Renal cortex interstitium (tissue), 11 donors: ENCODE measurements at regions not wholly inside any gene's neighbourhood (a gene's known extent, or its start where the extent isn't known, plus 50 kb on each side); places are given as distances from the start of the nearest gene placed in this dataset.
"Not testable (repeated sequence)": the region's sequence is repeated elsewhere in the genome, so short reads cannot be mapped to it uniquely, and the experiment has no call there.

Experiments
- DNase-seq, 11 donors: peaks; one replicate each; pipeline ENCODE4 v3.0.0-alpha.2; 2013; ENCODE audit warnings: low read depth in 9 of 11, low spot score in 4 of 11; ENCODE audit errors: extremely low read depth in 1 of 11

GRCh38 chrX:980587-981235, 231.7 kb downstream of the CRLF2 start:
- DNase-seq: no peak

GRCh38 chrX:979127-979526, 233.3 kb downstream of the CRLF2 start:
- not testable (repeated sequence) for DNase-seq

GRCh38 chrX:973010-973632, 239.3 kb downstream of the CRLF2 start:
- no peak for DNase-seq

GRCh38 chrX:968148-968965, 244.1 kb downstream of the CRLF2 start:
- DNase-seq: no peak

GRCh38 chrX:966396-967070, 245.9 kb downstream of the CRLF2 start:
- DNase-seq: no peak

- DNase-seq: no peak
These were observed 247.5 kb downstream of the CRLF2 start for GRCh38 chrX:964831-965416.

- no peak for DNase-seq
These were observed 251.6 kb downstream of the CRLF2 start for GRCh38 chrX:960821-961220.

- no peak for DNase-seq
These were observed 252.9 kb downstream of the CRLF2 start for GRCh38 chrX:959595-959994.

- DNase-seq: not testable (repeated sequence)
These were observed 257.2 kb downstream of the CRLF2 start for GRCh38 chrX:955168-955781.

GRCh38 chrX:953879-954482, 258.5 kb downstream of the CRLF2 start:
- no peak for DNase-seq

- DNase-seq: no peak
These were observed 259.6 kb downstream of the CRLF2 start for GRCh38 chrX:952816-953215.

- not testable (repeated sequence) for DNase-seq
These were observed 265.2 kb downstream of the CRLF2 start for GRCh38 chrX:947262-947661.

- no peak for DNase-seq
These were observed 269.4 kb downstream of the CRLF2 start for GRCh38 chrX:943035-943434.

- no peak for DNase-seq
These were observed 271.8 kb downstream of the CRLF2 start for GRCh38 chrX:940691-941090.

GRCh38 chrX:936979-937769, 275.3 kb downstream of the CRLF2 start:
- no peak for DNase-seq

GRCh38 chrX:933611-934010, 278.8 kb downstream of the CRLF2 start:
- no peak for DNase-seq

- no peak for DNase-seq
These were observed 283.8 kb downstream of the CRLF2 start for GRCh38 chrX:928606-929005.

GRCh38 chrX:926991-927390, 285.5 kb downstream of the CRLF2 start:
- no peak for DNase-seq
